SK-N-MC (cell line): ENCODE measurements at regions not wholly inside any gene's neighbourhood (a gene's known extent, or its start where the extent isn't known, plus 50 kb on each side); places are given as distances from the start of the nearest gene placed in this dataset.
"Not testable (repeated sequence)": the region's sequence is repeated elsewhere in the genome, so short reads cannot be mapped to it uniquely, and the experiment has no call there.

Experiments used
- DNase-seq: peaks from one replicate; pipeline ENCODE4 v3.0.0-alpha.2; 2011; ENCODE audit warnings: low read depth, low spot score
- H3K27ac ChIP-seq: fragments of 200-600 bp; sonication (generic); 2 replicates; pipeline ENCODE4 v1.5.1; 2016; ENCODE audit warnings: mixed run types
- H3K36me3 ChIP-seq: fragments of 200-600 bp; sonication (generic); 2 replicates; pipeline ENCODE4 v1.6.1; 2017; ENCODE audit warnings: antibody characterized with exemption, low read length, mixed read lengths; ENCODE audit not compliant: insufficient read depth
- H3K4me3 ChIP-seq: fragments of 200-600 bp; sonication (generic); 2 replicates; pipeline ENCODE4 v1.5.1; 2016
- H3K9ac ChIP-seq: fragments of 200-600 bp; sonication (generic); 2 replicates; pipeline ENCODE4 v1.8.0; 2017; ENCODE audit warnings: mixed run types, mixed read lengths; ENCODE audit not compliant: insufficient read length
- H3K9me3 ChIP-seq: fragments of 200-600 bp; sonication (generic); 2 replicates; pipeline ENCODE4 v1.6.1; 2017; ENCODE audit warnings: low read depth, mild to moderate bottlenecking, antibody characterized with exemption, low read length, moderate library complexity, mixed read lengths
- EZH2 ChIP-seq: fragments of 200-600 bp; sonication (generic); IDR thresholded peaks from one replicate; pipeline ENCODE4 v1.6.1; 2017; ENCODE audit warnings: antibody characterized with exemption
- FOXP2 ChIP-seq: optimal IDR thresholded peaks from 2 replicates; pipeline ENCODE3; 2011; ENCODE audit warnings: mild to moderate bottlenecking, moderate library complexity; ENCODE audit not compliant: insufficient read depth; ENCODE audit errors: extremely low read length, control extremely low read depth
- POLR2AphosphoS5 ChIP-seq: IDR thresholded peaks from 2 replicates; pipeline ENCODE4 v1.6.1; 2012; ENCODE audit warnings: mild to moderate bottlenecking, low read depth, low read length, borderline replicate concordance

DNA sequence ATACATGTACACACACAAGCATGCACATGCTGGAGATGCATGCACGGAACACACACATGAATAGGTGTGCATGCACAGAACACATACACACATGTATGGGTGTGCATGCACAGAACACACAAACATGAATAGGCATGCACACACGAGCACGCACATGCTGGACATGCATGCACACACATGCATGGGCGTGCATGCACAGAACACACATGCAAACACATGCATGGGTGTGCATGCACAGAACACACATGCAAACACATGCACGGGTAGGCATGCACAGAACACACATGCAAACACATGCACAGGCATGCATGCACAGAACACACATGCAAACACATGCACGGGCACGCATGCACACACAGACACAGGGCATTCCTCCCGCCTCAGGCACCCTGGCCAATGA is 382.3 kb downstream of the IRX2 start:
- no peak for TF ChIP-seq FOXP2
- TF ChIP-seq EZH2, result no peak
- no peak for TF ChIP-seq POLR2AphosphoS5
- no peak overlapping the region for H3K27ac ChIP-seq
- no peak overlapping the region for H3K9ac ChIP-seq
- H3K36me3 ChIP-seq, result no peaks in the 10 kb centered on the region
- no peak for DNase-seq
- no peak overlapping the region for H3K4me3 ChIP-seq
- no peaks in the 10 kb centered on the region for H3K9me3 ChIP-seq

DNA sequence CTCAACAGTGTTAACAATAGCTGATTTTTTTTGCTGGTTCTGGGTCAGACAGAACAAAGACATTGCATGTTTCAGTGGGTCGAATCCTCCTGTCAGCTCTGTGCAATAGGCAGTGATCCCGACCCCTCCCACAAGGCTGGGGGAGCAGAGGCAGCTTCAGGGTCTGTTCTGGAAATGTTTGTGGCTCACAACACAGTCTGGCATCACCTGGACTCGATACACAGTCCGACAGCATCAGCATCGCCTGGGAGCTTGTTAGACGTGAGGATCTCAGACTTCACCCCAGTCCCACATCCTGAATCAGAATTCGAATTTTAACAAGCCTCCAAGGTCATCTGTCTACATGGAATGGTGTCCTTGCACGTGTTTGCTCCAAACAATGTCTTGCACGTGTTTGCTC is 384.7 kb downstream of the IRX2 start:
- Histone ChIP-seq H3K4me3 (no peak overlapping the region), H3K36me3 (no peaks in the 10 kb centered on the region), H3K9me3 (no peaks in the 10 kb centered on the region), H3K9ac (no peak overlapping the region), H3K27ac (no peak overlapping the region)
- DNase-seq, result no peak
- no peak for TF ChIP-seq POLR2AphosphoS5
- no peak for TF ChIP-seq FOXP2
- no peak for TF ChIP-seq EZH2

DNA sequence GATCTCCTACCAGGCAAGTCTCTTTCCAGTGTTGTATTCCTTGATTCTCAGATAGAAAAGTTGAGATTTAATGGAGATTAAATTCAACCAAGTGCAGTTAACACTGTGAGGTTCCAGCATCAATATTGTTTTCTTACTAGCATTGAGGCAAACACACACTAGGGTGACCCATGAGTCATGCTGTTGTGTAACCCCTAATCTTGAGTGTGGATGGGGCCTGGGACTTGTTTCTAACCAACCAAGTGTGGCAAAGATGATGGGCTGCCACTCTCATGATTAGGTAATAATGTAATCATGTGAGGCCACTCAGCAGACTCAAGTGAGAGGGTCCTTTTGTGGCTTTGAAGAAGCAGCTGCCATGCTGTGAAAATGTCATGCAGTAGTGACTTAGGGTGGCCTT is 394.2 kb downstream of the IRX2 start:
- H3K27ac ChIP-seq, result no peak overlapping the region
- no peaks in the 10 kb centered on the region for H3K36me3 ChIP-seq
- H3K4me3 ChIP-seq, result no peak overlapping the region
- DNase-seq, result no peak
- H3K9me3 ChIP-seq, result no peaks in the 10 kb centered on the region
- H3K9ac ChIP-seq, result no peak overlapping the region
- no peak for TF ChIP-seq POLR2AphosphoS5
- TF ChIP-seq EZH2, result no peak
- TF ChIP-seq FOXP2, result no peak

DNA sequence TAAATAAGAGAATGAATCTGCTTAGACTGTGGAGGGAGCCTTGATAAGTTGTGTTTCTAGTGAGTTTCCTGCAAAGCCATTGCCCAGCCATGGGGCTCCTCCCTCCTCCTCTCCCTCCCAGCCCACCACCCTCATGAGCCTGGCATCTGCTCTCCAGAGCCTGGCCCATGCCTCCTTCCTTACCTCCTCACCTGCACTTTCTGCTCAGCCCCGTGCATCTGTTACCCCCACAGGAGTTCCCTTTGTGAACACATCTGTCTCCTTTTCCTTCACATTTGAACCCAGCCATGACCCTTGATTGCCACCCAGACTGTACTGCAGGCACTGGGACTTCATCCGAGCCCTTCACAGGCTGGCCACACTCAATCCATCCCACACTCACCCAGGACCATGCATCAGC is 395.6 kb downstream of the IRX2 start:
- DNase-seq, result no peak
- Histone ChIP-seq H3K36me3 (no peaks in the 10 kb centered on the region), H3K9ac (no peak overlapping the region), H3K4me3 (no peak overlapping the region), H3K9me3 (no peaks in the 10 kb centered on the region), H3K27ac (no peak overlapping the region)
- no peak for TF ChIP-seq FOXP2
- no peak for TF ChIP-seq POLR2AphosphoS5
- TF ChIP-seq EZH2, result no peak

DNA sequence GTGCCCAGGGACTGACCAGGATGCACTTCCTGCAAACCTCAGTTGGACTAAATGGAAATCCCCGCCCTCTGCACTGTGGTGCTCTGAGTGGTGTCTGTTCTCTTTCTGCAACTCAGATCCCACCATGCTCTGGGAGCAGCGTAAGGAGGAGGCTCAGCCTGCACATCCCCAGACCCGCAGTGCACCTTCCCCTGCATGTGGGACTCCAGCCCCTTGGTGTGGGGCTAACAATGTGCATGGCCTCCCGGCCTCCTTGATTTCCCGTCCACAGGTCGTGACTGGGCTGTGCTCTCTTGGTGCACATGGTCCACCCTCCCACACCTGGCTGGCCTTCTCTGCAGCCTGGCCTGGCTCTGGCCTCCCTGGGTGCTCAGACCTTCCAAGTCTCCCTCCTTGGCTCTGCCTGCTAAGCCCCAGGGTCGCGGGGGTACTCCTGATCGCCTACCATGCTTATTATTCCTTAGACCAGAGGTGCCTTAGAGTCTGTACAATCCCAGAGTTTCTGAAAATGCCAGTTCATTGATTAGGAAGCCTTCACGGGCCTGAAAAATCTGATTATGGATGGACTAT is 397.5 kb downstream of the IRX2 start:
- TF ChIP-seq POLR2AphosphoS5, result no peak
- TF ChIP-seq EZH2, result no peak
- TF ChIP-seq FOXP2, result no peak
- Histone ChIP-seq H3K36me3 (no peaks in the 10 kb centered on the region), H3K9ac (no peak overlapping the region), H3K4me3 (no peak overlapping the region), H3K27ac (no peak overlapping the region), H3K9me3 (no peaks in the 10 kb centered on the region)
- DNase-seq, result no peak

DNA sequence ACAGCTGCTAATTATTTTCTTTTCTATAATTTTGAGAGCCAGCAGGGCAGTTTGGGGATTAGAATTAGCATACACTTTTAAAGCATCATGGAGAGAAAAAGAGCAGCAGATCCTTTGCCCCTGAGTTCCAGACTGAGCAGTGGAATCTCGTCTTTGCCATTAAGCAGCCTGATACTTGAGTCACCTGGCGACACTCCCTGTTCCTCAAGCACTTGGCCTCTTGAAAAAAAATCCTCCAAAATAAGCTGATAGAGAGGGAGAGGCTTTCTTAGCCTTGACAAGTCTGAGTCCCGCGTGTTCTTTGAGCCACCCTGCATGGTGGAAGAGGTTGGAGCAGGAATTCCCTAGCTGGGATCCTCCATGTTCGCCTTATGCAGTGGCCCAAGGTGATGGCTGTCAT is 398.3 kb downstream of the IRX2 start:
- TF ChIP-seq EZH2 (no peak), POLR2AphosphoS5 (no peak), FOXP2 (no peak)
- DNase-seq, result no peak
- Histone ChIP-seq H3K27ac (no peak overlapping the region), H3K4me3 (no peak overlapping the region), H3K9me3 (no peaks in the 10 kb centered on the region), H3K36me3 (no peaks in the 10 kb centered on the region), H3K9ac (no peak overlapping the region)

DNA sequence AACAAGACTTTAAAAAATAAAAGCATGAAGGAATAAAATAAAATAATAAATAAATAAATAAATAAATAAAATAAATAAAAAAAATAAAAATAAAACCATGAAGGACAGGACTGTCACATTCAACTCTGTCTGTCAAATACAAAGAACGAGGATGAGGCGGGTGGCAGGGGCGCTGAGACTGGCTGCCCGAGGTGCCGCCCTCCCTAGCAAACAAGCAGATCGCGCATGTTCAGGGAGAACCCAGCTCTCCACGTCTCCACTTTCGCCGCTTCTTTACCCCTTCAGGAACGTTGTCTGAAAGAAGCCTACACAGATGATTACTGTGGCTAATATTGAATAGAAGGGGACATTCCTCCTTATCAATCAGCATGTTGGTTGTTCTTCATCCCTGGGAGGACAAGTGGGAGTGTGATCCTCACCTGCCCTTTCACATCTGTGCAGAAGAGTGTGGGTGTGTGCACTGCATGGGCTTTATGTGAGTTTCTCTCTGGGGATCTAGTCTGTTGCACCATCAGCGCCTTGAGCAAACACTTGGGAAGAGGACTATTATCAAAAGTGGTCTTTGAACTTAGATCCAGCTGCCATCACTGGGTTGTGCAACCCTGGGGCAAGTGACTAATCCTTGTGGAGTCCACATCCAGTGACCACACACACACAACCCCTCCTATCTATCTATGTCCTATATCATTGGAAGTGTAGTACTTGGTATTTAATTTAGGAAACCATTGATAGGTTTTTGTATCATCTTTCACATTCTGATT is 399.2 kb downstream of the IRX2 start:
- Histone ChIP-seq H3K9ac (no peak overlapping the region), H3K9me3 (no peaks in the 10 kb centered on the region), H3K36me3 (no peaks in the 10 kb centered on the region), H3K4me3 (no peak overlapping the region), H3K27ac (no peak overlapping the region)
- no peak for DNase-seq
- no peak for TF ChIP-seq FOXP2
- TF ChIP-seq EZH2, result no peak
- TF ChIP-seq POLR2AphosphoS5, result no peak

DNA sequence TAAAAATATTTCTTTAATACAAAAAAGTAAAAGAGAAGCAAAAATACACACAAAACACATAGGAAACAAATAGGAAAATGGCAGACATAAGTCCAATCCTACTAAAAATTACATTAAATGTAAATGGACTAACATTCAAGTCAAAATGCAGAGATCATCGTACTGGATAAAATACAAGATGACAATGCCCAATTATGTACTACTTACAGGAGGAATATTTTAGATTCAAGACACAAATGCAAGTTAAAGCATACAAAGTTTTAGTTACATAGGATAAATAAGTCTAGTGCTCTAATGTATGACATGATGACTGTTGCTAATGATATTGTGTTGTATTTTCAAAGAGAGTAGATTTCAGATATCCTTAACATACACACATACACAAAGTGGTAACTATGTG is 401.7 kb downstream of the IRX2 start:
- H3K9me3 ChIP-seq, H3K27ac ChIP-seq, H3K9ac ChIP-seq, DNase-seq, H3K4me3 ChIP-seq, H3K36me3 ChIP-seq: not testable (repeated sequence)

DNA sequence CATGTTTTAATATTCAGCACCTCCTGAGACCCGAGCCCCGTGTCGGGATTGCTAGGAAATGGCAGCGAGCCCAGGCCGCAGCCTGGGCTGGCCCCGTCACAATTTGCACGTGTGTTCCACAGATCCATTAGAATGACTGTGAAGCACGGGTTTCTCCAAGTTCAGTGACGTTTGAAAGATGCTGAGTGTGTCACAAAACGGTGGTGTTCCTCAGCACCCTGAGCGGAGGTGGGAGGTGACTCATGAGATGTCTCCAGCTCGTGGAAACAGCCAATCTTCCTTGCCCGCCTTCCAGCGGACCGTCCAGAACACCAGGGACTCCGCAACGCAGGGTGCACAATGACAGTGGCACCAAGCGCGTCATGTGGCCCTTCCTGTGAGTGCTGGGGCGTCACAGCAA is 412.8 kb downstream of the IRX2 start:
- no peak overlapping the region for H3K4me3 ChIP-seq
- TF ChIP-seq FOXP2 (no peak), POLR2AphosphoS5 (no peak), EZH2 (no peak)

More for the DNA sequence above, 412.8 kb downstream of the IRX2 start:
- Histone ChIP-seq H3K36me3 (no peaks in the 10 kb centered on the region), H3K9me3 (no peaks in the 10 kb centered on the region), H3K27ac (no peak overlapping the region), H3K9ac (no peak overlapping the region)
- no peak for DNase-seq
